Sciatic nerve (tissue), 2 donors: ENCODE measurements at regions not wholly inside any gene's neighbourhood (a gene's known extent, or its start where the extent isn't known, plus 50 kb on each side); places are given as distances from the start of the nearest gene placed in this dataset.
"Not testable (repeated sequence)": the region's sequence is repeated elsewhere in the genome, so short reads cannot be mapped to it uniquely, and the experiment has no call there.

Source experiments
- ATAC-seq: fragments of 200-7000 bp; cut with Tn5 transposase; one replicate; pipeline ENCODE4 v1.9.1; 2020; ENCODE audit warnings: mild to moderate bottlenecking, moderate library complexity
- DNase-seq: peaks from one replicate; pipeline ENCODE4 v3.0.0-alpha.2; 2020; ENCODE audit warnings: low spot score
- intact Hi-C: fragments of 100-400 bp; cut with DNase I; formaldehyde crosslinking; loops from one replicate; pipeline ENCODE4 v1.14.2; 2022
- donor health status: DM: no; HTN: no; CAD: no.
- donor health status: DM: no; HTN: no; CAD: no.

- DNase-seq (no peak), ATAC-seq (no peak)
- intact Hi-C loops, result no loop called here
Measured at GRCh38 chr12:31214626-31215517, 111.1 kb downstream of the SINHCAF start.

DNA sequence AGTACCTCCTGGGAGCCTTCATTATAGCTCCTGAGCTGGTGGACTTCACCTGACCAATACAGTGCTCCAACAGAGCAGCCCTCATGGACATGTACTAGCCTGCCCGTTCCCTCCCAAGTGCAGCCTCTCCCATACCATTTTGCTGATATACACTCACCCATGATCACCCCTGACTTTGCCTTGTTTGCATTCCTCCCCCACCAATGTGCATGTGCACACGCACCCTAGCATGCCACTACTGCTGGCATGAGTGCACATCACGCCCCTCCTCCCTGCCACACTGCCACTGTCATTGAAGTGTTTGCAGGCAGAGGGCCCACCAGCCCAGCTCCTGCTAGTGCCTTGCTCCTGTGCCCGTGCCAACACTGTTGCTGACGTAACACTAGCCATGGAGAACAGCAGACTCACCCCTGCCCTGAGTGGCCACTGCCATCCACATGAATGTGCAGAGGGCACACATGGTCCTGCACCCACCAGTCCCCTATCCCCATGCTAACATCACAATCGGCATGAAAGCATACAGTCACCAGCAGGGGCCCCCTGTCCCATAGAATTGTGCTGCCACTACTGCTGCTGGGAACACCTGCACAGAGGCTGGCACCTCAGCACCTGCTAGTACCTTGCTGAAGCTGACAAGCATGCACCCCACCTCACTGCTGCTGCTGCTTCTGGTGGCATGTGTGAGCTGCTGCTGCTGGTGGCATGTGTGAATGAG, 110.3 kb downstream of the SINHCAF start:
- ATAC-seq, result peak; percentile 11
- intact Hi-C loops, result no loop called here
- DNase-seq, result no peak

- intact Hi-C loops, result no loop called here
- ATAC-seq, result no peak
- DNase-seq, result no peak
Measured at GRCh38 chr12:31216479-31216878, 109.5 kb downstream of the SINHCAF start.

GRCh38 chr12:31217356-31218130, 108.4 kb downstream of the SINHCAF start:
- no peak for DNase-seq
- ATAC-seq, result peak; percentile 23
- intact Hi-C loops, result no loop called here

DNA sequence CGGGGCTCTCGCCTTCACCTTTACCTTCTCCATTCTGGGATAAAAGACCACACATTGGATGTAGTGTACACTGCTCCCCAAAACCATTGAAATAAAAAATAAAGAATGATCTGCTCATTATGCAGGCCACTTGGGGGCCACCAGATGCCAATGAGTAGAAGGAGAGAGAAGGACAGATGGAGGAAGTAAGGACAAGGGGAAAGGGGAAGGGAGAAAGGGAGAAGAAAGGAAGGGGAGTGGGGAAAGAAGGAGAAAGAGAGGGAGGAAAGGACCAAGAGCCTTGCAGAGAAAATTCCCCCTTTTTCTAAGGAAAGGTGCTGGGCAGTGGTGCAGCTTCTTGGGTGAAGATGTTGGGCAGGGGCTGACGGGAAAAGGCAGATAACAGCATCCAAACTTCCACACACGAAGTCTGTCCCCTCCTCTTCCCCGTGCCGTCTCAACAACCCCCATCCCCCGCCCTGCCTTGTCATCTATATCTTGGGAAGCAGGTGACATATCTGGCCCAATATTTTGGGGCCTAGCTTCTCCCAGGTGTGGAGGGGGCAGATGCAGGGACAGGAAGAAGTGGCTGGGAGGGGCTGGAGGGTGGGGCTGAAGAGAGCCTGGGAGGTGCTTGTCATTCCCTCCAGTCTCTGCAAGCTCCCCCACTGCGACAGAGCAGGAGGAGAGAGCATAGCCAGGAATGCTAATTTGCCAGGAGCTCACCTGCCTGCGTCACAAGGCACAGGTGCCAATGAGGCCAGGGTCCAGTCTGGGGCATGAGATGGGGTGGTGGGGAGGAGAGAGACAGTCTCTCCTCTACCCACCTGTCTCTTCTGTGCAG, 107.5 kb downstream of the SINHCAF start:
- DNase-seq (no peak), ATAC-seq (no peak)
- intact Hi-C loops, result no loop called here

DNA sequence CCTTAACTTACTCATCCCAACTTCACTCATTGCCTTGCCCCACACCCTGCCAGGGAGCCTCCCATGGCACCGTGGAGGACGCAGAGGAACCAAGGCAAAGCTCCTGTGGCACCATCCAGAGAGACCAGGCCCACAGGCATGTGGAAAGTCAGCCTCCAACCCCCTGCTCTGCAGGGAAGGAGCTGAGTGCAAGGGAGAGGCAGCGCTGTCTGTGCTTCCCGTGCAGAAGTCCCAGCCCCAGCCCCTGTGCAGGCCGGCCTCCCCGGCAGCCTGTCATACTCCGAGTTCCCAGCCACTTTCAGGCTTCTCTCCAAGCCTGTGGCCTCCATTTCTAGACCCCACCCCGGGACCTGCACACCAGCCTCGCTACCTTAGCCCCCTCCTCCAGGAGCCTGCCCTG, 106.4 kb downstream of the SINHCAF start:
- ATAC-seq, result no peak
- intact Hi-C loops, result no loop called here

GRCh38 chr12:31220061-31220460, 105.9 kb downstream of the SINHCAF start:
- DNase-seq (no peak), ATAC-seq (peak; percentile 23)
- intact Hi-C loops, result no loop called here

More for the DNA sequence above, 106.4 kb downstream of the SINHCAF start:
- DNase-seq, result no peak

DNA sequence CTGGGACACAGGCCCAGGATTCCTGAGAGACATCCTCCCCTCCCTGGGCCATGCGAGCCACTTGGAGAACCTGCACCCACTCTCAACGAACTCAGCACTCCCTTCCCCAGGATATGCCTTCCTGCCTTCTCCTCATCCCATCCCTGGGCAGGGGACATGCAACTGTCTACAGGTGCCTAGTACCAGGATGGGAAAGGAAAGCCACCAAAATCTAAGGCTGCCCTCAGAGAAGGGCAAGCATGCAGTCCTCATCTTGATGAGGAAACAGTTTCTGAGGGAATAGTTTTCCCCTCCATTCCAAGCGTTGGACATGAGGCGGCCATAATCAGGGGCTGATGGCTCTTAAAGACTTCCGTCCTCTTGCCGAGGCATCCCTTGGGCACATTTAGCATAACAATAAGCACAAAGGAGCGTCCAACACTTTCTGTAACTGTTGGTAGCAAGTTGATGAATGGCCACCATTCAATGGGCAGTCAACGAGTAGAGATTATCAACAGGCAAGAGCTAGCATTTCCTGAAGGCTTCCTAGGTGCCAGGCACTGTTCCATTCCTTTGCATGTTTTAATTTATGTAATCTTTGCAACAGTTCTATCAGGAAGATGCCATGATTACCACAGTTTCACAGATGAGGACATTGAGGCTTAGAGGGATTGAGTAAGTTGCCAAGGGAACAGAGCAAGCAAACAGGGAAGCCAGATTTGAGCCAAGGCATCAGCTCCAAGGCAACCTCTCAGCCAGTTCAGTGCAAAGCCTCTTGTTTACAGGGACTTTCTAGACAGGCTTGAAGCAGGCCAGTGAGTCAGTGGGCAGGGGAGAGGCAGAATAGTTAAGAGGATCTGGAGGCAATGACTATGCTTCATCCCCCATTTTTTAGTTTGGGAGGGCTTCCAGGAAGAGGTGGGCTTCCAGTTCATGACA, 105.1 kb downstream of the SINHCAF start:
- ATAC-seq (peak; percentile 42), DNase-seq (no peak)
- intact Hi-C loops, result no loop called here

DNA sequence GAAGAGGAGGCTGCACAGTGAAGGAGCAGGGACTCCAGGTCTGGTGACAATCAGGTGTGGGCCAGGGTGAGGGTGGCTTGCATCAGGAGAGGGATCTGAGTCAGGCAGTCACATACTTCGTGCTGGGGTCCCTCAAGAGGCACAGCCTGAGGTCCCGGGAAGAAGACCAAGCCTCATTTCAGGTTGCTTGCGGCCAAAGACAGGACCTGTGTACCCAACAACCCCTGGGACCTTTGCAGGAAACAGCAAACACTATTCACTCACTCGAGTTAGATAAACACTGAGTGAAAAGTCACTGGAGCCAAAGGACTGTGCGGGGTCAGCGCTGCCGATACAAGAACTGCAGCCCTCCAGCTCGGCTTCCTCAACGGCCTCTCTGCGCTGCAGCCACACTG, 104.4 kb downstream of the SINHCAF start:
- intact Hi-C loops, result no loop called here
- no peak for DNase-seq
- peak; percentile 18 for ATAC-seq

DNA sequence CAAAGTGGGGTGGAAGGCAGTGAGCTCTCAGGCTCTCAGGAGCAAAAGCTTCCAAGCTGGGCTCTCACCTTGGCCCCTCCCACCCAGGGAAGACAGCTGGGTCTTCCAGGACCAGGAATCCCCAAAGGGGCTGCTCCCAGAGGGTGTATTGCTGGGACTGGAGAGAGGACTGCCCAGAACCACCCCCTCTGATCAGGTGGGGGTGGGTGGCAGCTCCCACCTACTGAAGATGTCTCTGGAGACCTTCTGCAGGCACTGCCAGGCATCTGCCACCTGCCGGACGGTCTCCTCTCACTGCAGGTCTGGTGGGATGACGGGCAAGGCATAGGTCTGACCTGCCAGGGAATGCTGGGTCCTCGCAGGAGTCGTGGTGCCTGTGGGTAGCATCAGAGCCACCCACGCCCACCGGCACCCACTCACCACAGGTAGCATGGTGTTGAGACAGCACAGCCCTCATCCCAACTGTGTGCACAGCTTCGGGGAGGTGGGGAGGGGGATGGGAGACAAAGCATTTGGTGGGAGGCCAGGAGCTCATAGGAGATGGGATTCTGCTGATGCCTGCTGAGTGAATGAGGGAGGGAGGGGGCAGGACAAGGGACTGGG, 103.2 kb downstream of the SINHCAF start:
- intact Hi-C loops, result no loop called here
- no peak for ATAC-seq

GRCh38 chr12:31223640-31224039, 102.3 kb downstream of the SINHCAF start:
- intact Hi-C loops, ATAC-seq, DNase-seq: not testable (repeated sequence)

More for the DNA sequence above, 103.2 kb downstream of the SINHCAF start:
- no peak for DNase-seq

DNA sequence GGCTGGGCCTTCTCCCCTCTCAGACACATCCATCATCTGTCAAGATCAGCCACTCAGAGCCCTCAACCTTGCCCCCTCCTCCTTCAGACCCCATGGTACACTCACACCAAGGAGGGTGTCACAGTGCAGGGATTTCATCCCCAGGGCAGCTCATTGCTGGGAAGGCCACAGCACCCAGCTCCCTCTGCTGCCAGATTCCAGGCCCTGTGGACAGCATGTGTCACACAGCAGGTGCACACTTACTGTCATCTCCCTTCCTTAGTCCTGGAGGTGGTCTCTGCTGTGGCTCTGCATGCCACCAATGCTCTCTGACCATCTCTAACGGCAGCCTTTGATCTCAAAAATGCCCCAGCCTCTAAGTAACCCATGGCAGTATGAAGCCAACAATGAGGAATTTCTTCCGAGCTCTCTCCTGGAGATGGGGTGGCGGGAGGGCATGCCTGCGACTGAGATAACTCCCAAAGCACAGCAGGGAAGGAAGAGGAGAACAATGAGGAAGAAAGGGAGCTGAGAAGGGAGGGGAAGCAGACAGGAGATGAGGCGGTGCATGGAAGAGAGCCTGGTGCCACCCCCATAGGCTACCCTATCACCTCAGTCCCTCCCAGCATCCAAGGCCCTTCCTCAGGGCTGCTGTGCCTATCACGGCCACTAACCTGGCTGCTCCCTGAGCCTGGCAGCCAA, 101.0 kb downstream of the SINHCAF start:
- intact Hi-C loops, result no loop called here
- ATAC-seq (no peak), DNase-seq (no peak)

DNA sequence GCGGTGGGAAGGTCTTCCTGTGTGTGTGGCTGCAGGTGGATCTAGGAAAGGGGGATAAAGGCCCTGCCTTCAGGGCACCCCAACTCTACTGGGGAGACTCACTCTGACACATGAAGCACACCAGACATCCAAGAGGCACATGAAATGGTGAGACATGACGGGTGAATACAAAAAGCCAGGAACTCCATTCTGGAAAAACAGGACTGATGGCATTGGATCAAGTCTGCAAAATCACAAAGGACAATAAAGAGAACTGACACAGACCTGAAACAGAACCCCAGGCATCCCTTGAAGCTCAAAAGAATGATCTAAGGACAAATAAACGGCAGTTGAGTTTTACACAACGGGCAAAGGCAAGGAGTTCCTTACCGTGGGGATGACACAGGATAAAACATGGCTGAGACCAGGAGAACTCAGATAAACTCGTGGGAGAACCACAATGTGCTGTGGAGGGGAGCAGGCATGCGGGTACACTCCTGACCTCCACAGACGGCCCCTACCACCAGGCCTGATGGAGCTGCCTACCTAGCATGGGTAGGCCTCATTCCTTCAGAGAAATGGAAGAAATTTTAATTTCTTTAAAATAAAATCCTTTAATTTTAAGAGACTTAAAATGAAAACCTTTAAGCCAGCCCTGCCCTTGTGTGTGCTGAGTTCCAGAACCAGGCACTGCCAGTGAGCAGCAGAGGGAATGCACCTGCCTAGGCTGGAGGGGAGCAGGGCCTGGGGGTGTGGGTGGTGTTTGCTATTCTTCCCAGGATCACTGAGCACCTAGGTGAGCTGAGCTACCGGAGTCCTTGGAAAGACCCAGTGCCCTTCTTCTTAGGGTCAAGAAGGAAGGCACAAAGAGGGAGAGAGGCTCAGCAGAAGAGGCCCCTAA, 100.1 kb downstream of the SINHCAF start:
- no peak for DNase-seq
- intact Hi-C loops, result no loop called here
- ATAC-seq, result no peak

- intact Hi-C loops, result no loop called here
- DNase-seq, result no peak
- ATAC-seq, result peak; percentile 35
Measured at GRCh38 chr12:31226639-31227038, 99.3 kb downstream of the SINHCAF start.

- ATAC-seq (peak; percentile 44), DNase-seq (no peak)
- intact Hi-C loops, result no loop called here
Measured at GRCh38 chr12:31227401-31227981, 98.5 kb downstream of the SINHCAF start.
